GM21526 (cell line): ENCODE measurements at regions not wholly inside any gene's neighbourhood (a gene's known extent, or its start where the extent isn't known, plus 50 kb on each side); places are given as distances from the start of the nearest gene placed in this dataset.
A peak's percentile ranks its signal among the peaks of the same experiment; 100 is the strongest.
"Not testable (repeated sequence)": the region's sequence is repeated elsewhere in the genome, so short reads cannot be mapped to it uniquely, and the experiment has no call there.

Experiments
- ATAC-seq: cut with Tn5 transposase; IDR thresholded peaks from one replicate; pipeline ENCODE4 v1.9.1; 2021; ENCODE audit warnings: moderate library complexity; ENCODE audit not compliant: unreplicated experiment, low FRiP score

GRCh38 chr2:220356076-220356475 is 728.6 kb downstream of the SLC4A3 start:
- no peak for ATAC-seq

DNA sequence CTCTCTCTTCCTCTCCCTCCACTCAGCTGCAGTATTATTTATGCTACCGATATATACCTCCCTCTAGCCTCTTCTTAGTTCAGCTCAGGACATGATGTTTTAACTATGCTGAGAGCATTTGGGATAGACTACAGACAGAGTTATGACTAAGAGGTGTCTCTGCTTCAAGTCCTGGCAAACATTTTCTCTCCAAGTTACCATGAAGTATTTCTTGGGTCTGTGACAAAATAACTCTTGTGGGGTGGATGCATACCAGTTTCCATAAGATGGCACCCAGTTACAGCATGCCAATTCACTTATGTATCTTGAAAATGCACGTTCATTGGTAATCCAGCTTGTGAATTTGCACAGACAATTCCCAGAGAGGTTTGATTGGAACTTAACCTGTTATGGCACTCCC is 737.6 kb downstream of the SLC4A3 start:
- ATAC-seq, result no peak

GRCh38 chr2:220366765-220367164 is 739.3 kb downstream of the SLC4A3 start:
- no peak for ATAC-seq

- ATAC-seq, result no peak
Observed at GRCh38 chr2:220370764-220371163, 743.3 kb downstream of the SLC4A3 start.

DNA sequence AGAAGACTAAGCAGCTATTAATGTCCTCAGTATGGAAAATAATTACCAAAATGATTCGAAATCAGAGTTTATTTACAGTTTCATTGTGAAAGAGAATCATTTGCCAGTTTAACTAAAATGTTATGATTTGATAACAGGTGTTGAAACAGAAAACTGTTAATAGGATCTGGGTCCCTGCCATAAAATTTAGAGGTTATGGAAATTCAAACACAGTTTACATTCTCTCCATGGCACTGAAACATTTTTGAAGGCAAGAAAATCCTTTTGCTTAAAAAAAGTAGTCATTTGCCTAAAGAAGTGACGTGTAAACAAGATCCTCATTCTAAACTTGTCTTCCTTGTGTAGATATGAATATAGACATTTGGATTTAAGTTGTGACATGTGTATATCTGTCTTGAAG is 743.8 kb downstream of the SLC4A3 start:
- no peak for ATAC-seq

DNA sequence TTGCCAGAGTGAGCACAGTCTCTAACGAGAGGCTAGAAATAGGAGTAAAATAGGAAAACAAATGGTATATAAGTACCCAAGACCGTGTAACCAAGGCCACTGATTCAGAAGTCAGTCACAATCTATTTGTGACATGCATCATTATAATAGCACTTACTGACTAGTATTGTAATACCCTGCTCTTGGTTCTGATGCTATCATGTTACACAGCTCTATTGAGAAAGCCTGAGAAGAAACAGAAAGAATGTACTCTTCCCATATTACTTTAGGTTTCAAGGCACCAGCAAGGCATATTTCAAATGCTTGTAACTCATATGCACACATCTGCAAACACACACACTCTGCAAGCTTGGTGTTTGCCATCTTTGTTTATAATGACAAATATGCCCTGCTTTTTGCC is 746.4 kb downstream of the SLC4A3 start:
- no peak for ATAC-seq

- no peak for ATAC-seq
Observed at GRCh38 chr2:220374282-220374681, 746.9 kb downstream of the SLC4A3 start.

DNA sequence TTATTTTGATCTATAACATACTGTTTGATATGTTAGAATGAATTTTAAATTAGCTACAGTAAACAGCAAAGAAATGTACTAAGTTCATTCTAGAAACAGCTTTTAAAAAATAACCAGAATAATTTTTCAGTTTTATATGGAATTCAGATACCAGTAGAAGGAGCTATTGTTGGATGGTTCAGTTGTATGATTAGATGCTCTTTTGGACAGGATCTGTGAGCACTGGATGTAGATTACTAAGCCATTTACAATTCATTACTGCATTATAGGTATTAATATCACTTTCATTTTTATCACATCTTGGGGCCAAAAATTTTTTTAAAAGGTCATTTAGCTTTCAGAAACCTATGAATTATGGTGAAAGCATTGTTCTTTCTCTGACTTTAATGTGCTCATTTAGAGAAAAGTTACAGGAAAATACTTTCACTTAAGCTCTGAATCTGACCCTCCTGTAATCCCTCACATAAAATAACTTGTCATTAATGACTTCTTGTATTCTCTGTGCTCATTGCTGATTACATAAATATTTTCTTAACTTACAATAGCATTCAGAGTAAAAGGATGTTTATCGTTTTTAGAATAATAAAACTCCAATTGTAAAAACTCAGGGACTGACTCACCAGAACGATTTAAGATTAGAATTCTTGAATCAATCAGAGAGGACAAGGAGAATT is 750.2 kb downstream of the SLC4A3 start:
- ATAC-seq, result no peak

DNA sequence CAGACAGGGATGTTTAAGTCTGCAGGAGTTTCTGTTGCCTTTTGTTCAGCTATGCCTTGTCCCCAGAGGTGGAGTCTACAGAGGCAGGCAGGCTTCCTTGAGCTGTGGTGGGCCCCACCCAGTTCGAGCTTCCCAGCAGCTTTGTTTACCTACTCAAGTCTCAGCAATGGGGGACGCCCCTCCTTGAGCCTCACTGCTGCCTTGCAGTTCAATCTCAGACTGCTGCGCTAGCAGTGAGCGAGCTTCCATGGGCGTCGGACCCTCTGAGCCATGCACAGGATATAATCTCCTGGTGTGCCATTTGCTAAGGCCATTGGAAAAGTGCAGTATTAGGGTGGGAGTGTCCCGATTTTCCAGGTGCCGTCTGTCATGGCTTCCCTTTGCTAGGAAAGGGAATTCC is 760.3 kb downstream of the SLC4A3 start:
- not testable (repeated sequence) for ATAC-seq

DNA sequence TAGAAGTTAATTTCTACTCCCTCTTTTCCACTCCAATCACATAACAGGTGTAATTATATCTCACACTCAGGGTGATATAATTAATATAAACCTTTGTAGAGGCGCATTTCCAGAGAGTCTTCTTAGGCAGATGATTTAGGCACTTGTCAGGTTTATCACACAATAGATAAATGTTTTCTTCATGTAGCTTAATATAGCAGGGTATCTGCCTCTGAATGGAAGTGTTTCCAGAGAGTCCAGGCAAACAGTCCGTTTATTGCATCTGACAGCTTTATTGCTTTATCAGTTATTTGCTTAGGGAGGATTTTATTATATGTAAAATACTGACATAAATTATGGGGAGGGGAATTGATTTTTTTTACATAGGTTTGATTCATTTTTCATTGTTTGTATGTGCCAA is 766.3 kb downstream of the SLC4A3 start:
- ATAC-seq, result no peak

- ATAC-seq, result no peak
Observed at GRCh38 chr2:220394433-220394832, 767.0 kb downstream of the SLC4A3 start.

DNA sequence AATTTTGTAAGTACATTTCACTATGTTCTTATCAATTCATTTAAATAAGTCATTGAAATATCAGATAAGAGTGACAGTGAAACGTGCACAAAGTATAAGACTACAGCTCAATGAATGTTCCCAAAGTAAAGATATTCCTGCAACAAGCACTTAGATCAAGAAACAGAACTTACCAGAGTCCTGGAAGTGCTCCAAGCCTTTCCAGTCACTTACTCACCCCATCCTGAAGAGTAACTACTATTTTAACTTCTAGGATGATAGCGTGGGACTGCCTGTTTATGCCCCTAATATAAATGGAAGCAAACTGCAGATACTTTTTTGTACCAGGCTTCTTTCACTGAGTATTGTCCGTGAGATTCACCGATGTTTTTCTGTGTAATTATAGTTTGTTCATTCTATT is 768.9 kb downstream of the SLC4A3 start:
- ATAC-seq, result no peak

GRCh38 chr2:220410296-220410695 is 782.9 kb downstream of the SLC4A3 start:
- ATAC-seq, result no peak

DNA sequence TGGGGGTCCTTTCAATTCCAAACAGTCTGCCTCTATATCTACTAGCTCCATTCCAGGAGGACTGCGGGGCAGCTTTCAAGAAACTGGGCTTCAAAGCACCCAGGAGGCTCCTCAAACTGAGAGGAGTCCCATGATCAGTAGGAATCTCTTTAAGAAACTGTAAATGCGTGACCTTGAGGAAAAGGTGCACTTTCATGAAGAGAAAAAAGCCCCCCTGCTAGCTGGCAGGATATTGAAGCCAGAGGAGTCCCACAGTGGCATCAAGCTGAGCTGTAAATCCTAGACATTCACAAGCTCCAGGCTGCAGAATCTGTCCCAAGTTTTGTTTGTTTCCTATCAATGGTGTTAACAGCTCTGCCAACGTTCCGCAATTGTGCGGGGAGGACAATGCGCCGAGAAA is 790.1 kb downstream of the SLC4A3 start:
- no peak for ATAC-seq

GRCh38 chr2:220419647-220420046 is 792.2 kb downstream of the SLC4A3 start:
- ATAC-seq, result no peak

- no peak for ATAC-seq
Observed at GRCh38 chr2:220420820-220421219, 793.4 kb downstream of the SLC4A3 start.

- no peak for ATAC-seq
Observed at GRCh38 chr2:220422676-220423075, 795.2 kb downstream of the SLC4A3 start.

- no peak for ATAC-seq
Observed at GRCh38 chr2:220424561-220424960, 797.1 kb downstream of the SLC4A3 start.

- peak; percentile 84 for ATAC-seq
Observed at GRCh38 chr2:220432645-220433044, 805.2 kb downstream of the SLC4A3 start.

DNA sequence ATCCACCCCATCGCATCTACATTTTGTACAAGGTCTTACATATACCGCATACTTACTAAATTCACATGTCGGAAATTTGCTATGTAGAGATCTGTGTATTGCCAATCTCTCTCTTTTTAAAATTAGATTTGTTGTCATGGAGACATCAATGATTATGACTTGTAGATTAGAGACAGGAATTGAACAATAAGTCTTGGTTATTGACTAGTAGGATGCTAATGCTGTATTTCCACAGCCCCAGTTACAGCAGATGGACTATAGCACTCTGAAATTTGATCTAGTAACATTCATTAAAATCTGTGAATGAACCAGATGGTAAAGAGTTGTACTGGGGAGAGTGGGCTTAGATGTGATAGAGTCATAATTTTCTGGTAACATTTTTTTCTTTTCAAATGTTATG is 805.7 kb downstream of the SLC4A3 start:
- no peak for ATAC-seq

DNA sequence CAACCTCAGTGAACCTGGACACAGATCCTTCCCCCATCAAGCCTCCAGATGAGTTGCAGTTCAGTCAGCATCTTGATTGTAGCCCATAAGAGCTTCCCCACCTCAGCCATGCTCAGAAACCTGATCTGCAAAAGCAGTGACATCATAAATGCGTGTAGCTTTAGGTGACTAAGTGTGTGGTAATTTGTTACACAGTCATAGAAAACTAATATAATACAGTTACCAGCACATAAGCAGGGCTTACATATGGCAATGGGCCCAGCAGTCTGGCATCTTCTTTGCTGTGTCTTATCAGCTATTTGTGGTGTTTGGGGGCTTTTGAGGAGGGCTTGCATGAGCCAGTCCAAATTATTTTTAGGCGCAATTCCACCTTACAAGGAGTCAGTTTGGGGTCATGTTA is 807.0 kb downstream of the SLC4A3 start:
- ATAC-seq, result no peak

DNA sequence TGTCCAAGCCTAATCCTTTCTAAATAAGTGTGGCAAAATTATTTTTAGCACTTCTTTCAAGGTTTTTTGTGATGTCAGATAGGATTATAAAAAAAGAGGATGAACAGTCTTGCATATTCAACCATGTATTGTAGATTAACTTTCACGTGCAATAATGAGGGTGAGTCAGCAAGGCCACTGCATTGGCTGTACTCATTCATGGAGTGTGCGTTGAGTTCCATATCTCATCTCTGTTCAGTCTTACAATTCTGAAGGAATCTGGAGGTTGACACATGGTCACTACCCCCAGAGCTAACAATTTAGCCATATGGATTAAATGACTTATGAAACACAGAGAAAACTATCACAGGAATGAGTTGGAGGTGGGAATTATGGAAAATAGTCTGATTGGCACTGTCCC is 810.5 kb downstream of the SLC4A3 start:
- no peak for ATAC-seq

- ATAC-seq, result no peak
Observed at GRCh38 chr2:220440731-220441130, 813.3 kb downstream of the SLC4A3 start.
